ENCODE measurements at regions not wholly inside any gene's neighbourhood (a gene's known extent, or its start where the extent isn't known, plus 50 kb on each side); places are given as distances from the start of the nearest gene placed in this dataset.

DNA sequence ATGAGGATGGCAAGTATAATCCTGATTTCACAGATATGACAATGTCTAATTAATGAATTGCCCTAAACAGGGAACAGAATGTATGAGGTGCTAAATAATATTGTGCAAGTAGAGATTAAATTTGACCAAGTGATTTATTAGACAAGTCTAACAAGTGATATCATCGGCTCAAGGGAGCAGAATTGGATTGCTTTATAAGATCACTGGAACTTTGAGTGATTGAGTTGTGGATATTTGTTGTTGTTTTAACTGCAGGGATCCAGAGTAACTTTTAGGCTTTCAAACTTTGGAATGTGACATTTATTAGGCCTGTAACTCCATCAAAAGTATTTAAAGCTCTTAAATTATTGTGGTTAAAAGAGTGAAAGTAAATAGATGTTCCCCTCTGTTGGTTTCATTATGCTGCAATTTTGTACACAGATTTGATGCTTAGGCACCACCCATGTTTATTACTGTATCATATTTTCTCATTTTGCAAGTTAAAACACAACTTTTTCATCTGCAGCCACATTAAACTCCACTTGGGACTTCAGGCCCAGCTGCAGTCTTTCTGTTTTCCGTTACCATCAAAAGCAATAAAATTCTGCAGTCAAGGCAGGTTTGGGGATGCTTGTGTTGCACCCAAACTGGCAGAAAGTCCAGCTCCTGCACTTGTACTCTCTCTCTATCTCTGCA lies 206.6 kb downstream of the HLX start:
- Histone ChIP-seq H3K27me3 (no peaks in the 10 kb centered on the region), H3K9me3 (no peaks in the 10 kb centered on the region), H3K4me1 (peaks cover 0 to 5% of the 10 kb centered on the region in 2 donors), H3K36me3 (no peaks in the 10 kb centered on the region), H3K27ac (no peak overlapping the region), H3K4me3 (no peak overlapping the region)
- DNase-seq (no peak), ATAC-seq (no peak)
- TF ChIP-seq, protein P1, sequence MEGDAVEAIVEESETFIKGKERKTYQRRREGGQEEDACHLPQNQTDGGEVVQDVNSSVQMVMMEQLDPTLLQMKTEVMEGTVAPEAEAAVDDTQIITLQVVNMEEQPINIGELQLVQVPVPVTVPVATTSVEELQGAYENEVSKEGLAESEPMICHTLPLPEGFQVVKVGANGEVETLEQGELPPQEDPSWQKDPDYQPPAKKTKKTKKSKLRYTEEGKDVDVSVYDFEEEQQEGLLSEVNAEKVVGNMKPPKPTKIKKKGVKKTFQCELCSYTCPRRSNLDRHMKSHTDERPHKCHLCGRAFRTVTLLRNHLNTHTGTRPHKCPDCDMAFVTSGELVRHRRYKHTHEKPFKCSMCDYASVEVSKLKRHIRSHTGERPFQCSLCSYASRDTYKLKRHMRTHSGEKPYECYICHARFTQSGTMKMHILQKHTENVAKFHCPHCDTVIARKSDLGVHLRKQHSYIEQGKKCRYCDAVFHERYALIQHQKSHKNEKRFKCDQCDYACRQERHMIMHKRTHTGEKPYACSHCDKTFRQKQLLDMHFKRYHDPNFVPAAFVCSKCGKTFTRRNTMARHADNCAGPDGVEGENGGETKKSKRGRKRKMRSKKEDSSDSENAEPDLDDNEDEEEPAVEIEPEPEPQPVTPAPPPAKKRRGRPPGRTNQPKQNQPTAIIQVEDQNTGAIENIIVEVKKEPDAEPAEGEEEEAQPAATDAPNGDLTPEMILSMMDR (IDR thresholded peaks at IDR 0.05), result no peak
- intact Hi-C loops (cut with DNase I), result no loop called here

GRCh38 chr1:221087919-221088318 lies 208.7 kb downstream of the HLX start:
- TF ChIP-seq, protein P1 (IDR thresholded peaks at IDR 0.05), result no peak
- no peak for ATAC-seq
- intact Hi-C loops (cut with DNase I), result no loop called here

GRCh38 chr1:221089273-221089672 lies 210.0 kb downstream of the HLX start:
- H3K9me3 ChIP-seq, result no peaks in the 10 kb centered on the region
- intact Hi-C loops (cut with DNase I), result no loop called here
- ATAC-seq, result no peak
- no peak for DNase-seq
- no peaks in the 10 kb centered on the region for H3K36me3 ChIP-seq
- peaks cover 4 to 15% of the 10 kb centered on the region in 2 donors for H3K4me1 ChIP-seq
- H3K27ac ChIP-seq, result no peak overlapping the region
- TF ChIP-seq, protein P1 (IDR thresholded peaks at IDR 0.05), result no peak
- H3K4me3 ChIP-seq, result no peak overlapping the region
- H3K27me3 ChIP-seq, result no peaks in the 10 kb centered on the region

More at GRCh38 chr1:221087919-221088318, 208.7 kb downstream of the HLX start:
- Histone ChIP-seq H3K9me3 (no peaks in the 10 kb centered on the region), H3K4me3 (no peak overlapping the region), H3K27ac (no peak overlapping the region), H3K36me3 (no peaks in the 10 kb centered on the region), H3K27me3 (no peaks in the 10 kb centered on the region), H3K4me1 (peaks cover 0 to 5% of the 10 kb centered on the region in 2 donors)
- no peak for DNase-seq

DNA sequence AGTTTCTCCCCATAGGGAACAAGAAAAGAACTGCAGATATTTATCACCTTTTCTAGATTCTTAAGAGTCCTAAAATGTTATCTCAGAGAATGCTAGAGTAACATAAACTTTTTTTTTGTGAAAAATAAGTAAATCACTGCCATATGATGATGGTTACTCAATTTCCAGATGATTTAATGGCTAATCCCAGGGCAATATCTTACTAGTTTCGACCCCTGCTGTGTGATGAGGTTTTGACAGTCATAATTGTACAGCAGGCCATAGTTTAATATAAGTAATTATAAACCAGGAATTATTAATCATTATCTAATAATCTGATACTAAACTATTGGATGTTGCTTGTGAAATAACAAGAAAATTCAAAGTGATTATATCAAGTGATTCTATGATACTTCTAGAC lies 210.6 kb downstream of the HLX start:
- intact Hi-C loops (cut with DNase I), result no loop called here
- no peak for DNase-seq
- H3K27me3 ChIP-seq, result no peaks in the 10 kb centered on the region
- no peaks in the 10 kb centered on the region for H3K9me3 ChIP-seq
- peaks cover 4 to 16% of the 10 kb centered on the region in 2 donors for H3K4me1 ChIP-seq
- no peaks in the 10 kb centered on the region for H3K36me3 ChIP-seq
- TF ChIP-seq, protein P1 (IDR thresholded peaks at IDR 0.05), result no peak
- no peak overlapping the region for H3K27ac ChIP-seq
- no peak for ATAC-seq
- no peak overlapping the region for H3K4me3 ChIP-seq

DNA sequence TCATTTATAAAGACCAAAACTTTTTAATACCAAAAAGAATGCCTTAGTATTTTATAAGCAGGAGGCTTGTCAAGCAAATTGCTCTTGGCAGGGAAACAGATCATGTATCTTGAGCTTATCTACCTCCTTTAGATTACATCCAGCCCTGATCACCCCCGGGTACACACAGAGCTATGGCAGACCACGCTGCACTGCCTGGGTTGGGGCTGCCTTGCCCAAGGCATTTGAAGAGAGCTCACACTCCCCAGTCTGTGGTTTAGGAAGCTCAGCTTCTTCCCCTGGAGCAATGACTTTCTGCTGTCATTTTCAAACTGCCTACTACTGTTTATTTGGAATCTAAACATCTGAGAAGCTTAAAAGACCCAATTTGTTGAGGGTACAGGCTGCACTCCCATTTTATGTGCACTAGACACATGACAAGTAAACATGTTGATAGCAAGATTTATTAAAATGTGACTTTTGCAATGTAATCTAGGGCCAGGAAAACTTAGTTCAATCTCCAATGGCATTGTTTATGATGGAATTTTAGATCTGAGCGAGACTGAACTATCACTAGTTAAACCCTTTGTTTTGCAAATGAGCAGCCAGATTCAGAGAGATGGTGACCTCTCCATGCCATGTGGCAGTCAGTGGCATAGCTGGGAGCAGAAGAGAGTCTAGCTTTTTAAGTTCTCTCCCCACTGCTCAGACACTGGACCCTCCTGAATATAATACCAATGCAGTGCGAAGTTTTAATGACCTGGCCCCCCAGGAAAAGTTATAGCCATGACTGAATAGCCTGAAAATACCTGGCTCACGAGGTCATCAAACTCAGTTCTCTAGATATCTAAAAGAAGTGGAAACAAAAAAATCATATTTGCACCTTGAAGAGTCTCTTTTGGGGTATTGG lies 214.9 kb downstream of the HLX start:
- Histone ChIP-seq H3K4me3 (no peak overlapping the region), H3K36me3 (no peaks in the 10 kb centered on the region), H3K27me3 (no peaks in the 10 kb centered on the region), H3K27ac (no peak overlapping the region), H3K9me3 (no peaks in the 10 kb centered on the region), H3K4me1 (peaks cover 4 to 32% of the 10 kb centered on the region in 2 donors)
- intact Hi-C loops (cut with DNase I), result no loop called here
- peak in 1 of 4 donors; percentile 38 for DNase-seq
- TF ChIP-seq, protein P1 (IDR thresholded peaks at IDR 0.05), result no peak
- no peak for ATAC-seq

All from left lung (tissue), 4 donors.